HCT116 (cell line): ENCODE measurements at regions not wholly inside any gene's neighbourhood (a gene's known extent, or its start where the extent isn't known, plus 50 kb on each side); places are given as distances from the start of the nearest gene placed in this dataset.

Source experiments
- EZH2 ChIP-seq: fragments of 200-600 bp; sonication (generic); IDR thresholded peaks from 2 replicates; pipeline ENCODE4 v1.6.1; 2017; ENCODE audit warnings: antibody characterized with exemption, mixed run types
- TF ChIP-seq, protein P1 (sequence below), 3 experiments: fragments of 200-600 bp in 1 of 3; sonication (generic) in 1 of 3; IDR thresholded peaks in 2 of 3; conservative IDR thresholded peaks in 1 of 3; 2 replicates each; pipeline ENCODE4 v1.5.1; 2012 to 2017; ENCODE audit warnings: low read depth in 2 of 3, low read length in 2 of 3, antibody characterized with exemption in 1 of 3, borderline replicate concordance in 1 of 3, control low read depth in 1 of 3, mild to moderate bottlenecking in 1 of 3, mixed read lengths in 1 of 3, mixed run types in 1 of 3, moderate library complexity in 1 of 3; ENCODE audit not compliant: insufficient read depth in 1 of 3

DNA sequence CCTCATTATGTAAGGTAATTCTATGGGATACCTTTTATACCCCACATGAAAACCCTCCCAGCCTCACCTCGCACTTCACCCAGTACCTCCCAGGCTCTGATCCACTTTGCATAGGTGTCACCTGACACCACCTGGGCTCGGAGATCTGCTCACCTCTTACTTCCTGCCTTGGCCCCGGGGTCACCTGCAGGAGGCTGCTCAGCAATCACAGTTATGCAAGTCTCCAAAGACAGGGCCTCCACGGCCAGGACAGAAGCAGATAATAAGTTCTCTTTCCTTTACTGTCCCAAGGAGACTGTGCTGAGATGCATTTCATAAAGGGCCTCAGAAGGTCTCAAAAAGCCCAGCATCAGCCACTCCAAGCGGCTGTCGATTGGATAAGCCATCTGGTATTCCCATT is 112.4 kb upstream of the PPP2R2D start:
- TF ChIP-seq EZH2, result no peak
- TF ChIP-seq, protein P1, sequence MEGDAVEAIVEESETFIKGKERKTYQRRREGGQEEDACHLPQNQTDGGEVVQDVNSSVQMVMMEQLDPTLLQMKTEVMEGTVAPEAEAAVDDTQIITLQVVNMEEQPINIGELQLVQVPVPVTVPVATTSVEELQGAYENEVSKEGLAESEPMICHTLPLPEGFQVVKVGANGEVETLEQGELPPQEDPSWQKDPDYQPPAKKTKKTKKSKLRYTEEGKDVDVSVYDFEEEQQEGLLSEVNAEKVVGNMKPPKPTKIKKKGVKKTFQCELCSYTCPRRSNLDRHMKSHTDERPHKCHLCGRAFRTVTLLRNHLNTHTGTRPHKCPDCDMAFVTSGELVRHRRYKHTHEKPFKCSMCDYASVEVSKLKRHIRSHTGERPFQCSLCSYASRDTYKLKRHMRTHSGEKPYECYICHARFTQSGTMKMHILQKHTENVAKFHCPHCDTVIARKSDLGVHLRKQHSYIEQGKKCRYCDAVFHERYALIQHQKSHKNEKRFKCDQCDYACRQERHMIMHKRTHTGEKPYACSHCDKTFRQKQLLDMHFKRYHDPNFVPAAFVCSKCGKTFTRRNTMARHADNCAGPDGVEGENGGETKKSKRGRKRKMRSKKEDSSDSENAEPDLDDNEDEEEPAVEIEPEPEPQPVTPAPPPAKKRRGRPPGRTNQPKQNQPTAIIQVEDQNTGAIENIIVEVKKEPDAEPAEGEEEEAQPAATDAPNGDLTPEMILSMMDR (IDR thresholded peaks at IDR 0.05 in 2 of 3, conservative IDR thresholded peaks at IDR 0.05 in 1 of 3; ENCODE audit: borderline replicate concordance in 1 of 3, insufficient read depth in 1 of 3, low read depth in 2 of 3, low read length in 2 of 3), result no peak
